IMR-90 (cell line): ENCODE measurements at regions not wholly inside any gene's neighbourhood (a gene's known extent, or its start where the extent isn't known, plus 50 kb on each side); places are given as distances from the start of the nearest gene placed in this dataset.

ENCODE experiments used
- ATAC-seq: fragments of 200-7000 bp; cut with Tn5 transposase; 2 replicates; pipeline ENCODE4 v1.9.1; 2020; ENCODE audit warnings: low read depth, mild to moderate bottlenecking, moderate library complexity
- BruUV-seq: library from RNA; stranded (reverse); fragments of 400-500 nt; replicated peaks from 2 replicates; lab custom pipeline; 2021; lab: Mats Ljungman, UMichigan
- CTCF ChIA-PET: fragments of 300-600 bp; formaldehyde crosslinking; extraction: SDS; loops from one replicate; lab custom pipeline; 2021; ENCODE audit warnings: antibody characterized with exemption; lab: Yijun Ruan, JAX
- POLR2A ChIA-PET: fragments of 300-600 bp; sonication (Branson Sonifier 250); formaldehyde crosslinking; loops from one replicate; lab custom pipeline; 2022; ENCODE audit warnings: antibody characterized with exemption; ENCODE audit not compliant: unreplicated experiment; lab: Charles Lee
- DNase-seq: peaks from one replicate; pipeline ENCODE4 v3.0.0; 2013
- H2AFZ ChIP-seq: replicated peaks from 2 replicates; pipeline ENCODE3; 2013; ENCODE audit warnings: low read length, mild to moderate bottlenecking; ENCODE audit not compliant: poor library complexity
- H2AK5ac ChIP-seq: 2 replicates; pipeline ENCODE4 v1.6.1; 2013; ENCODE audit warnings: low read depth, low read length, inconsistent platforms
- H2AK9ac ChIP-seq: replicated peaks from 2 replicates; pipeline ENCODE3; 2013; ENCODE audit warnings: mild to moderate bottlenecking, low read depth, low read length, moderate library complexity; ENCODE audit not compliant: poor library complexity
- H2BK120ac ChIP-seq: 2 replicates; pipeline ENCODE4 v1.6.1; 2013; ENCODE audit warnings: low read depth, low read length, inconsistent platforms
- H2BK15ac ChIP-seq: 3 replicates; pipeline ENCODE4 v1.6.1; 2013; ENCODE audit warnings: low read depth, low read length, inconsistent platforms
- H2BK20ac ChIP-seq: 2 replicates; pipeline ENCODE4 v1.6.1; 2013; ENCODE audit warnings: low read depth, mild to moderate bottlenecking, inconsistent platforms, low read length, moderate library complexity
- H2BK5ac ChIP-seq: 2 replicates; pipeline ENCODE4 v1.6.1; 2013; ENCODE audit warnings: mild to moderate bottlenecking, low read depth, low read length, inconsistent platforms; ENCODE audit not compliant: poor library complexity, severe bottlenecking
- H3K14ac ChIP-seq: replicated peaks from 2 replicates; pipeline ENCODE4 v1.6.1; 2013; ENCODE audit warnings: low read depth, low read length, inconsistent platforms
- H3K18ac ChIP-seq: 2 replicates; pipeline ENCODE4 v1.6.1; 2013; ENCODE audit warnings: low read depth, low read length, control low read depth
- H3K23ac ChIP-seq: 2 replicates; pipeline ENCODE4 v1.6.1; 2013; ENCODE audit warnings: low read depth, low read length, inconsistent platforms
- H3K27ac ChIP-seq: 2 replicates; pipeline ENCODE4 v1.5.1; 2013; ENCODE audit warnings: mild to moderate bottlenecking, control low read depth, low read length; ENCODE audit not compliant: insufficient read depth
- H3K27me3 ChIP-seq: 2 replicates; pipeline ENCODE4 v1.6.1; 2013; ENCODE audit warnings: low read length; ENCODE audit not compliant: control insufficient read depth, insufficient read depth
- H3K36me3 ChIP-seq: 2 replicates; pipeline ENCODE4 v1.6.1; 2013; ENCODE audit warnings: low read length, mixed read lengths; ENCODE audit not compliant: control insufficient read depth, insufficient read depth
- H3K4ac ChIP-seq: 2 replicates; pipeline ENCODE4 v1.6.1; 2013; ENCODE audit warnings: low read depth, low read length, inconsistent platforms
- H3K4me1 ChIP-seq: 2 replicates; pipeline ENCODE4 v1.6.1; 2013; ENCODE audit warnings: low read length, mixed read lengths; ENCODE audit not compliant: control insufficient read depth, insufficient read depth
- H3K4me2 ChIP-seq: 2 replicates; pipeline ENCODE4 v1.6.1; 2013; ENCODE audit warnings: low read depth, mild to moderate bottlenecking, control low read depth, low read length, moderate library complexity
- H3K4me3 ChIP-seq: 2 replicates; pipeline ENCODE4 v1.5.1; 2013; ENCODE audit warnings: low read depth, mild to moderate bottlenecking, control low read depth, low read length, moderate library complexity; ENCODE audit not compliant: insufficient read depth
- H3K56ac ChIP-seq: 2 replicates; pipeline ENCODE4 v1.6.1; 2013; ENCODE audit warnings: low read length, inconsistent platforms; ENCODE audit not compliant: insufficient read depth; ENCODE audit errors: extremely low read depth
- H3K79me1 ChIP-seq, 2 experiments: 2 replicates each; pipeline ENCODE4 v1.6.1; 2013; ENCODE audit warnings: low read length in 2 of 2, inconsistent platforms in 1 of 2, low read depth in 1 of 2
- H3K9ac ChIP-seq: 2 replicates; pipeline ENCODE4 v1.6.1; 2013; ENCODE audit warnings: low read depth, low read length, control low read depth
- H3K9me1 ChIP-seq: 2 replicates; pipeline ENCODE4 v1.6.1; 2013; ENCODE audit warnings: low read length, inconsistent platforms; ENCODE audit not compliant: insufficient read depth
- H3K9me3 ChIP-seq: 2 replicates; pipeline ENCODE4 v1.6.1; 2013; ENCODE audit warnings: low read length; ENCODE audit not compliant: control insufficient read depth, insufficient read depth
- H4K20me1 ChIP-seq: 2 replicates; pipeline ENCODE4 v1.6.1; 2013; ENCODE audit warnings: low read length, inconsistent platforms; ENCODE audit not compliant: insufficient read depth
- H4K5ac ChIP-seq: 2 replicates; pipeline ENCODE4 v1.6.1; 2013; ENCODE audit warnings: mild to moderate bottlenecking, low read depth, low read length, control low read depth
- H4K8ac ChIP-seq, 2 experiments: 2 replicates each; pipeline ENCODE4 v1.6.1; 2013; ENCODE audit warnings: low read depth in 2 of 2, low read length in 2 of 2, control low read depth in 1 of 2, inconsistent platforms in 1 of 2
- H4K91ac ChIP-seq: 2 replicates; pipeline ENCODE4 v1.6.1; 2013; ENCODE audit warnings: low read depth, low read length, inconsistent platforms; ENCODE audit not compliant: insufficient read depth
- CEBPB ChIP-seq: IDR thresholded peaks from 2 replicates; pipeline ENCODE4 v1.6.1; 2012; ENCODE audit warnings: low read depth, low read length, improper control_type of control experiment
- CHD1 ChIP-seq: IDR thresholded peaks from 2 replicates; pipeline ENCODE4 v1.6.1; 2012; ENCODE audit warnings: low read depth, low read length, improper control_type of control experiment
- MXI1 ChIP-seq: IDR thresholded peaks from 2 replicates; pipeline ENCODE4 v1.6.1; 2012; ENCODE audit warnings: low read depth, mild to moderate bottlenecking, low read length, moderate library complexity, borderline replicate concordance
- RAD21 ChIP-seq: IDR thresholded peaks from 2 replicates; pipeline ENCODE4 v1.6.1; 2012; ENCODE audit warnings: low read length, improper control_type of control experiment
- RCOR1 ChIP-seq: IDR thresholded peaks from 2 replicates; pipeline ENCODE4 v1.6.1; 2012; ENCODE audit warnings: mild to moderate bottlenecking, low read length, improper control_type of control experiment; ENCODE audit not compliant: insufficient replicate concordance
- WGBS, 2 experiments: methylation state at CpG; one replicate each; pipeline versions ENCODE4 v1.1.5 to v1.1.7; 2013; ENCODE audit warnings: missing lambda C conversion rate in 2 of 2; ENCODE audit not compliant: insufficient read length in 1 of 2; ENCODE audit errors: extremely low coverage in 2 of 2; 5-methylcytosine and 5-hydroxymethylcytosine counted together
- dilution Hi-C: fragments of 300-500 bp; cut with HindIII; formaldehyde crosslinking; loops from one replicate; pipeline ENCODE4 v1.14.3; 2018; ENCODE audit warnings: low sequenced_read_pairs; ENCODE audit not compliant: unreplicated experiment
- in situ Hi-C: fragments of 300-500 bp; cut with MboI; formaldehyde crosslinking; loops from 3 replicates; pipeline ENCODE4 v1.14.3; 2019; ENCODE audit warnings: low sequenced_read_pairs, inconsistent platforms, mixed read lengths
- intact Hi-C: fragments of 100-400 bp; cut with micrococcal nuclease; formaldehyde crosslinking; loops from 2 replicates; pipeline ENCODE4 v1.10.0; 2022
- TF ChIP-seq, protein P1 (sequence below): fragments of 150-350 bp; IDR thresholded peaks from 2 replicates; pipeline ENCODE4 v1.6.1; 2017; ENCODE audit warnings: mild to moderate bottlenecking, antibody characterized with exemption, low read length, low read depth

DNA sequence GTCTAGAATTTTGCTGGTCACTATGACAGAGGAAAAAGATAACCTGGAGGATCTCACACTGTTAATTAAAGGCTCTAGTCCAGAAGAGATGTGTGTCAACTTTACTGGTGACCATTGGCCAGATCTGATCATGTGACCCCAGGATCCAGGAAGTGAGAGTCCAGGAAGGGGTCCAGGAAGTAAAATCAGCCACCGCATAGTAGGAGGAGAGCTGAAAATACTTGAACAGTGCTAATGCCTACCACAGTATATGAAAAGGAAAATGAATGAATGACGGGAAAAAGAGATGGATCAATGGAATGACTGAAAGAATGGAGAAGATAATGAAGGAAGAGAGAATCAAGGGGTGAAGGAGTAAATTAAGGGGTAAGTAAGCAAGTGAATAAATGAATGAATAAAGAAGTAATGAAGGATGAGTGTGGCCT lies 415.3 kb downstream of the RPS24 start:
- Histone ChIP-seq H3K4me1 (peaks cover 10% of the 10 kb centered on the region), H2BK15ac (no peak overlapping the region), H3K9me1 (peaks cover 27% of the 10 kb centered on the region), H3K27ac (no peak overlapping the region), H2AFZ (no peak overlapping the region), H3K18ac (no peak overlapping the region), H3K9ac (no peak overlapping the region), H3K36me3 (no peaks in the 10 kb centered on the region), H4K20me1 (peaks cover 3% of the 10 kb centered on the region; the same call in 1 of the 2 replicates), H3K23ac (no peak overlapping the region), H4K5ac (no peak overlapping the region), H3K79me1 (0 out of 4 replicates have a peak, but pooled peaks cover 0 to 2% of the 10 kb centered on the region in 2 experiments), H2AK9ac (no peak overlapping the region), H3K56ac (no peak overlapping the region), H3K4me2 (no peak overlapping the region), H2BK120ac (no peak overlapping the region), H3K14ac (no peak overlapping the region), H3K9me3 (no peaks in the 10 kb centered on the region), H3K4me3 (no peak overlapping the region), H4K8ac (no peak overlapping the region), H3K4ac (no peak overlapping the region), H2AK5ac (peak overlapping the region; percentile 16; the same call in 1 of the 2 replicates), H2BK5ac (no peak overlapping the region), H3K27me3 (no peaks in the 10 kb centered on the region), H4K91ac (no peak overlapping the region), H2BK20ac (no peak overlapping the region)
- no TSS peak for BruUV-seq
- dilution Hi-C loops, result no loop called here
- ChIA-PET POLR2A (no interaction called here), CTCF (no interaction called here)
- TF ChIP-seq RCOR1 (no peak), MXI1 (no peak), CEBPB (no peak), CHD1 (no peak), RAD21 (no peak)
- TF ChIP-seq, protein P1, sequence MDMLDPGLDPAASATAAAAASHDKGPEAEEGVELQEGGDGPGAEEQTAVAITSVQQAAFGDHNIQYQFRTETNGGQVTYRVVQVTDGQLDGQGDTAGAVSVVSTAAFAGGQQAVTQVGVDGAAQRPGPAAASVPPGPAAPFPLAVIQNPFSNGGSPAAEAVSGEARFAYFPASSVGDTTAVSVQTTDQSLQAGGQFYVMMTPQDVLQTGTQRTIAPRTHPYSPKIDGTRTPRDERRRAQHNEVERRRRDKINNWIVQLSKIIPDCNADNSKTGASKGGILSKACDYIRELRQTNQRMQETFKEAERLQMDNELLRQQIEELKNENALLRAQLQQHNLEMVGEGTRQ, result 0 out of 2 replicates have a peak, but pooled peaks have one; percentile 18
- ATAC-seq, result no peak
- DNase-seq, result no peak
- intact Hi-C loops, result no loop called here
- in situ Hi-C loops, result no loop called here
- WGBS, 2 experiments, result 100% methylated on average over 1 to 2 of the region's 2 CpGs
